ENCODE measurements at regions not wholly inside any gene's neighbourhood (a gene's known extent, or its start where the extent isn't known, plus 50 kb on each side); places are given as distances from the start of the nearest gene placed in this dataset.

- no peak for TF ChIP-seq POLR2AphosphoS5 (IDR thresholded peaks at IDR 0.05; ENCODE audit: low read depth, low read length)
- no peak for TF ChIP-seq ZBTB33 (IDR thresholded peaks at IDR 0.05; ENCODE audit: extremely low read depth, insufficient replicate concordance, low read length)
Measured at GRCh38 chr20:57795342-57795697, 85.5 kb upstream of the PMEPA1 start (continued).

- ATAC-seq (no peak), DNase-seq (ENCODE audit: low read depth, low spot score) (no peak)
- Histone ChIP-seq H3K9ac (ENCODE audit: low read length) (no peak overlapping the region), H3K4me2 (ENCODE audit: low read length) (no peak overlapping the region), H3K4me1 (ENCODE audit: control insufficient read depth in 1 of 2, insufficient read depth in 2 of 2, low read length in 2 of 2) (no peaks in the 10 kb centered on the region; a peak in 1 of 4 replicates), H3K9me2 (ENCODE audit: insufficient read depth) (no peaks in the 10 kb centered on the region), H2AFZ (ENCODE audit: low read depth, low read length, poor library complexity, severe bottlenecking) (no peak overlapping the region), H4K20me1 (ENCODE audit: insufficient read depth) (no peaks in the 10 kb centered on the region), H3K27ac (ENCODE audit: low read depth, low read length) (no peak overlapping the region), H3K4me3 (replicated peaks in 1 of 2; ENCODE audit: low read depth in 1 of 2, low read length in 2 of 2) (no peak overlapping the region), H3K9me3 (ENCODE audit: control insufficient read depth in 1 of 2, insufficient read depth in 1 of 2, low read depth in 1 of 2, low read length in 2 of 2) (no peaks in the 10 kb centered on the region), H3K27me3 (ENCODE audit: insufficient read depth, low read length) (peaks cover 28% of the 10 kb centered on the region), H3K79me2 (ENCODE audit: insufficient read depth, low read length) (no peaks in the 10 kb centered on the region), H3K36me3 (ENCODE audit: control insufficient read depth in 1 of 2, insufficient read depth in 2 of 2, low read length in 2 of 2) (no peaks in the 10 kb centered on the region)
- CTCF ChIA-PET, result no interaction called here
- RAD21 ChIA-PET (ENCODE audit: low non-redundant PET in 1 of 2, low total read pairs in 2 of 2, uncharacterized antibody in 2 of 2, unreplicated experiment in 2 of 2), result no interaction called here
- intact Hi-C loops (cut with micrococcal nuclease), result no loop called here
- TF ChIP-seq POLR2A (IDR thresholded peaks at IDR 0.05; ENCODE audit: borderline replicate concordance, extremely low read depth, insufficient read depth, insufficient read length) (no peak), ATF3 (IDR thresholded peaks at IDR 0.05) (no peak), ZBTB33 (IDR thresholded peaks at IDR 0.05; ENCODE audit: extremely low read depth, insufficient replicate concordance, low read length) (no peak)
- POLR2A ChIA-PET, result no interaction called here
- BruUV-seq (replicated peaks), result no TSS peak
Measured at GRCh38 chr20:57794600-57795341, 85.0 kb upstream of the PMEPA1 start.

Measured in HCT116 (cell line).